ENCODE measurements at regions not wholly inside any gene's neighbourhood (a gene's known extent, or its start where the extent isn't known, plus 50 kb on each side); places are given as distances from the start of the nearest gene placed in this dataset.

GRCh38 chr2:423479-423878 is 135.6 kb upstream of the ALKAL2 start:
- peaks cover 59% of the 10 kb centered on the region for H3K9me3 Mint-ChIP-seq
- H3K4me1 Mint-ChIP-seq (ENCODE audit: low read depth): no peaks in the 10 kb centered on the region
- TF ChIP-seq, protein P1, sequence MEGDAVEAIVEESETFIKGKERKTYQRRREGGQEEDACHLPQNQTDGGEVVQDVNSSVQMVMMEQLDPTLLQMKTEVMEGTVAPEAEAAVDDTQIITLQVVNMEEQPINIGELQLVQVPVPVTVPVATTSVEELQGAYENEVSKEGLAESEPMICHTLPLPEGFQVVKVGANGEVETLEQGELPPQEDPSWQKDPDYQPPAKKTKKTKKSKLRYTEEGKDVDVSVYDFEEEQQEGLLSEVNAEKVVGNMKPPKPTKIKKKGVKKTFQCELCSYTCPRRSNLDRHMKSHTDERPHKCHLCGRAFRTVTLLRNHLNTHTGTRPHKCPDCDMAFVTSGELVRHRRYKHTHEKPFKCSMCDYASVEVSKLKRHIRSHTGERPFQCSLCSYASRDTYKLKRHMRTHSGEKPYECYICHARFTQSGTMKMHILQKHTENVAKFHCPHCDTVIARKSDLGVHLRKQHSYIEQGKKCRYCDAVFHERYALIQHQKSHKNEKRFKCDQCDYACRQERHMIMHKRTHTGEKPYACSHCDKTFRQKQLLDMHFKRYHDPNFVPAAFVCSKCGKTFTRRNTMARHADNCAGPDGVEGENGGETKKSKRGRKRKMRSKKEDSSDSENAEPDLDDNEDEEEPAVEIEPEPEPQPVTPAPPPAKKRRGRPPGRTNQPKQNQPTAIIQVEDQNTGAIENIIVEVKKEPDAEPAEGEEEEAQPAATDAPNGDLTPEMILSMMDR (IDR thresholded peaks at IDR 0.05): no peak
- no peak overlapping the region for H3K27ac Mint-ChIP-seq
- H3K4me3 Mint-ChIP-seq: no peak overlapping the region
- no peak for DNase-seq
- peaks cover 11% of the 10 kb centered on the region; the same call in 1 of the 2 replicates for H3K36me3 Mint-ChIP-seq (ENCODE audit: low read depth)
- H3K27me3 Mint-ChIP-seq (ENCODE audit: insufficient read depth): no peaks in the 10 kb centered on the region

GRCh38 chr2:422676-423435 is 135.0 kb upstream of the ALKAL2 start:
- Mint-ChIP-seq H3K9me3 (peaks cover 54% of the 10 kb centered on the region), H3K27me3 (ENCODE audit: insufficient read depth) (no peaks in the 10 kb centered on the region), H3K27ac (no peak overlapping the region), H3K4me1 (ENCODE audit: low read depth) (no peaks in the 10 kb centered on the region), H3K4me3 (no peak overlapping the region), H3K36me3 (ENCODE audit: low read depth) (peaks cover 7% of the 10 kb centered on the region; the same call in 1 of the 2 replicates)
- DNase-seq: no peak
- TF ChIP-seq, protein P1 (IDR thresholded peaks at IDR 0.05): no peak

DNA sequence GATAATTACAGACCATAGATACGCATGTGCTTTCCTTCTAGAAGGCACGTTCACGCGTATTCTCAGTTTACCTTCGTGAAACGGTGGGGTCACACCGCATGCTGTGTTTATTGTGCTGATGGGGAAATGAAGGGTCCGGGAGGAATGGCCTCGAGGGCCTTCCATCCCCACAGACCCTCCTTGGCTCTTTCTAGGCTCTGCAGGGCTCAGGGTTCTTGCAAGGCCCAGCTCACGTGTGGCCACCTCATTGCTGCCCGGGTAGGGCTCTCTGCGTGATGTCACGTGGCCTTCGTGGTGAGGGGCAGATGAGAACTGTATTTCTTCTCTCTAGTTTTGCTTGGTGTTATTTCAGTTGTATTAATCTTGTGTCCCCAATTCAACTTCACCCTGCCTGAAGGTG is 133.5 kb upstream of the ALKAL2 start:
- no peak for DNase-seq
- no peak overlapping the region for H3K4me3 Mint-ChIP-seq
- H3K27ac Mint-ChIP-seq: no peak overlapping the region
- H3K9me3 Mint-ChIP-seq: peaks cover 50% of the 10 kb centered on the region
- no peaks in the 10 kb centered on the region for H3K4me1 Mint-ChIP-seq (ENCODE audit: low read depth)
- TF ChIP-seq, protein P1 (IDR thresholded peaks at IDR 0.05): no peak
- no peaks in the 10 kb centered on the region for H3K27me3 Mint-ChIP-seq (ENCODE audit: insufficient read depth)
- H3K36me3 Mint-ChIP-seq (ENCODE audit: low read depth): peaks cover 7% of the 10 kb centered on the region; the same call in 1 of the 2 replicates

GRCh38 chr2:419687-420317 is 131.9 kb upstream of the ALKAL2 start:
- TF ChIP-seq, protein P1 (IDR thresholded peaks at IDR 0.05): no peak
- DNase-seq: no peak

DNA sequence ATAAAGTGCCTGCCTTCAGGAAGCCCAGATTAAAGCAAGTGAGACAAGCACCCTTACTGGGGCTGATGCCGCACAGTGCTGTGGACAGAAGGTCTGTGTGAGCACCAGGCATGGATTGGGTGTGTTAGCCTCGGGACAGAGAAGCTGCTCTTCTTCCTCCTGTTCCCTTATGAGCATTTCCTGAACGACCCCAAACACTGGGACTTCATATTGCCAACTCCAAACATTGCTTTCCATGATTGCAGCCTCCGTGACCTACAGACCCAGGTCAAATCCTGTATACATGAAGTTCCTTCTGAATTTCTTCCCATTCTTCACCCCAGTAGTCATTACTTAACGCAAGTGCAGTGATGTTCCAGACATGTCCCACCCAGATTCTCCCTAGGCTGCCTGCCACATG is 129.8 kb upstream of the ALKAL2 start:
- Mint-ChIP-seq H3K27ac (no peak overlapping the region), H3K9me3 (peaks cover 35% of the 10 kb centered on the region), H3K4me1 (ENCODE audit: low read depth) (no peaks in the 10 kb centered on the region), H3K27me3 (ENCODE audit: insufficient read depth) (no peaks in the 10 kb centered on the region), H3K4me3 (no peak overlapping the region), H3K36me3 (ENCODE audit: low read depth) (peaks cover 7% of the 10 kb centered on the region; the same call in 1 of the 2 replicates)
- TF ChIP-seq, protein P1 (IDR thresholded peaks at IDR 0.05): no peak
- DNase-seq: no peak

More at GRCh38 chr2:419687-420317, 131.9 kb upstream of the ALKAL2 start:
- peaks cover 7% of the 10 kb centered on the region; the same call in 1 of the 2 replicates for H3K36me3 Mint-ChIP-seq (ENCODE audit: low read depth)
- no peak overlapping the region for H3K4me3 Mint-ChIP-seq
- no peaks in the 10 kb centered on the region for H3K27me3 Mint-ChIP-seq (ENCODE audit: insufficient read depth)
- H3K4me1 Mint-ChIP-seq (ENCODE audit: low read depth): no peaks in the 10 kb centered on the region
- H3K9me3 Mint-ChIP-seq: peaks cover 39% of the 10 kb centered on the region
- H3K27ac Mint-ChIP-seq: no peak overlapping the region

All from HFFc6 (cell line).